CD4-positive, alpha-beta T cell (primary cell): ENCODE measurements at regions not wholly inside any gene's neighbourhood (a gene's known extent, or its start where the extent isn't known, plus 50 kb on each side); places are given as distances from the start of the nearest gene placed in this dataset.
"Not testable (repeated sequence)": the region's sequence is repeated elsewhere in the genome, so short reads cannot be mapped to it uniquely, and the experiment has no call there.

Experiments used
- ATAC-seq: fragments of 200-7000 bp; cut with Tn5 transposase; one replicate; pipeline ENCODE4 v1.10.0; 2022; ENCODE audit warnings: mild to moderate bottlenecking; ENCODE audit not compliant: poor library complexity
- CTCF ChIA-PET: fragments of 350-600 bp; sonication (Branson Sonifier 250); formaldehyde crosslinking; loops from one replicate; lab custom pipeline; 2021; ENCODE audit warnings: antibody characterized with exemption, inconsistent platforms; lab: Charles Lee
- POLR2A ChIA-PET: fragments of 350-600 bp; sonication (Branson Sonifier 250); formaldehyde crosslinking; loops from one replicate; lab custom pipeline; 2021; ENCODE audit warnings: antibody characterized with exemption, inconsistent platforms; lab: Charles Lee
- DNase-seq, 14 experiments: peaks; one replicate each; pipeline ENCODE4 v3.0.0-alpha.2; 2013 to 2020; ENCODE audit warnings: mixed read lengths in 2 of 14
- H3K27ac ChIP-seq, 2 donors: one replicate each; pipeline versions ENCODE4 v1.5.1 to v1.7.0; 2013; ENCODE audit warnings: low read length in 2 of 2, low read depth in 1 of 2, mild to moderate bottlenecking in 1 of 2
- H3K27me3 ChIP-seq, 2 experiments: 1 replicate in 1 of 2; 2 replicates in 1 of 2; pipeline versions ENCODE4 v1.6.1 to v1.7.0; 2013; ENCODE audit warnings: low read length in 2 of 2, control low read depth in 1 of 2, mild to moderate bottlenecking in 1 of 2, moderate library complexity in 1 of 2; ENCODE audit not compliant: insufficient read depth in 2 of 2, control insufficient read depth in 1 of 2
- H3K36me3 ChIP-seq: one replicate; pipeline ENCODE4 v1.6.1; 2013; ENCODE audit warnings: low read length, control low read depth; ENCODE audit not compliant: insufficient read depth
- H3K4me1 ChIP-seq: one replicate; pipeline ENCODE4 v1.6.1; 2013; ENCODE audit warnings: low read length, control low read depth; ENCODE audit not compliant: insufficient read depth
- H3K4me3 ChIP-seq: one replicate; pipeline ENCODE4 v1.5.1; 2013; ENCODE audit warnings: mild to moderate bottlenecking, low read length, moderate library complexity
- H3K9me3 ChIP-seq, 2 experiments: 1 replicate in 1 of 2; 2 replicates in 1 of 2; pipeline versions ENCODE4 v1.6.1 to v1.7.0; 2013; ENCODE audit warnings: low read length in 2 of 2, mild to moderate bottlenecking in 2 of 2, control low read depth in 1 of 2, moderate library complexity in 1 of 2; ENCODE audit not compliant: control insufficient read depth in 1 of 2, insufficient read depth in 1 of 2
- H3K27ac Mint-ChIP-seq: one replicate; pipeline ENCODE4 v1.8.0; 2020; ENCODE audit warnings: mixed read lengths
- H3K27me3 Mint-ChIP-seq: one replicate; pipeline ENCODE4 v1.8.0; 2021; ENCODE audit warnings: mixed read lengths
- H3K36me3 Mint-ChIP-seq: one replicate; pipeline ENCODE4 v1.8.0; 2021; ENCODE audit warnings: low read depth, mixed read lengths
- H3K4me1 Mint-ChIP-seq: one replicate; pipeline ENCODE4 v1.8.0; 2021; ENCODE audit warnings: low read depth, mixed read lengths
- H3K4me3 Mint-ChIP-seq: one replicate; pipeline ENCODE4 v1.8.0; 2020; ENCODE audit warnings: mild to moderate bottlenecking, mixed read lengths
- H3K9me3 Mint-ChIP-seq: one replicate; pipeline ENCODE4 v1.8.0; 2020; ENCODE audit warnings: mixed read lengths
- intact Hi-C, 2 experiments: fragments of 100-400 bp; cut with DNase I in 1 of 2; cut with micrococcal nuclease in 1 of 2; formaldehyde crosslinking; loops; one replicate each; pipeline versions ENCODE4 v1.15.1 to v1.9.0; 2023 to 2025; cut with DNase I, micrococcal nuclease
- TF ChIP-seq, protein P1 (sequence below): fragments of 200-600 bp; IDR thresholded peaks from one replicate; pipeline ENCODE4 v1.8.0; 2022; ENCODE audit warnings: antibody characterized with exemption, mild to moderate bottlenecking

DNA sequence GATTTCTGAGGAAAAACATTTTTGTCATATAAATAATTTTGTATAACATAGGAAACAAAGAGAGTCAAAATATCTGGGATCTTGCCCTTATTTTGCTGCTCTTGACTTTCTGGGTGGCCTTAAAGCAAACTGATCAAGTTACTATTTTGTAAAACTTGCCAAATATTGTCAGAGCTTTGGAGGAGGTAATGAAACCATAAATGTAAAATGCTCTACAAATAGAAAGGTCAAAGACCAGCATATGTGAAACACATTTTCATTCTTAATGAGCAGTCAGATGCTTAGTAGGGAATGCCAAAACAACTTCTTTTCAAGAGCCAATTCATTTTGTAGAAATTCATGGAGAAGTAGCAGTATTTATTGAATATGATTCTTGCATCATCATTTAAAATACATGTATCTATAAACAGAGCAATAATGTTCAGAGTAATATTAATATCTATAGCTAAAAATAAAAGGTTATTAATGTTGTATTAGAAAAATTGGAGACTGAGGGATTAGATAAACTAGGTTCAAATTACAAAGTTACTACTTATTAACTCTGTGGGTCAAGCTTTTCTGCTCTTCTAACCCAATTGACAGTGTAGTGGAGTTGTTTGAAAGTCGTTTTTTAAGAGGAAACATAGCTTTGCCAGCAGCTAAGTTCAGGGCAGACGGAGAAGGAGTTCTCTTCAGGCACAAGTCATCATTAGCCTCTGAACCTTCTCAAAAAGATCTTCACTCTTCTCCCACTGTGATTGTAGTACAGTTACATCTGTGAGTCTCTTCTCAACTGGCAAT lies 2053.1 kb downstream of the EFNA5 start:
- CTCF ChIA-PET, result no interaction called here
- H3K9me3 Mint-ChIP-seq, result peaks cover 3% of the 10 kb centered on the region

DNA sequence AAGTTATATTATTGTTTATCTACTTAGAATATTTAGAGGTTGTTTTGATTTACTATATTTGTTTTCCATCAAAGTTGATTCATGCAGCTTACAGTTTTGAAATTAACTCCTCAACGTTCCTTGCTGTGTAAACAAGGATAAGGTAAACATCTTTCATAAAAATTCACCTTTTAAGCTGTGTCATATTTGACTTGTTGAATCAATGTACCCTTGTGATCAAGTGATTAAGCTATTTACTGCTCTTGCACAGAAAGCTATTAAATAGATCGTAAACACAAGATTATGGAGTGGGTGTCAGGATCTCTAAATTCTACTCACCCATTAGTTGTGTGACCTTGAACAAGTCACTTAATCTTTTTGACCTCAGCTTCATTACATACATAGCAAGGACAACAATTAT lies 2054.0 kb upstream of the NUDT12 start:
- intact Hi-C loops, result no loop called here
- POLR2A ChIA-PET, result no interaction called here
- no peak overlapping the region for H3K4me3 Mint-ChIP-seq

More for the DNA sequence above, 2053.1 kb downstream of the EFNA5 start:
- H3K27me3 ChIP-seq, result no peaks in the 10 kb centered on the region
- H3K4me1 ChIP-seq, result no peaks in the 10 kb centered on the region
- H3K36me3 ChIP-seq, result no peaks in the 10 kb centered on the region
- TF ChIP-seq, protein P1, sequence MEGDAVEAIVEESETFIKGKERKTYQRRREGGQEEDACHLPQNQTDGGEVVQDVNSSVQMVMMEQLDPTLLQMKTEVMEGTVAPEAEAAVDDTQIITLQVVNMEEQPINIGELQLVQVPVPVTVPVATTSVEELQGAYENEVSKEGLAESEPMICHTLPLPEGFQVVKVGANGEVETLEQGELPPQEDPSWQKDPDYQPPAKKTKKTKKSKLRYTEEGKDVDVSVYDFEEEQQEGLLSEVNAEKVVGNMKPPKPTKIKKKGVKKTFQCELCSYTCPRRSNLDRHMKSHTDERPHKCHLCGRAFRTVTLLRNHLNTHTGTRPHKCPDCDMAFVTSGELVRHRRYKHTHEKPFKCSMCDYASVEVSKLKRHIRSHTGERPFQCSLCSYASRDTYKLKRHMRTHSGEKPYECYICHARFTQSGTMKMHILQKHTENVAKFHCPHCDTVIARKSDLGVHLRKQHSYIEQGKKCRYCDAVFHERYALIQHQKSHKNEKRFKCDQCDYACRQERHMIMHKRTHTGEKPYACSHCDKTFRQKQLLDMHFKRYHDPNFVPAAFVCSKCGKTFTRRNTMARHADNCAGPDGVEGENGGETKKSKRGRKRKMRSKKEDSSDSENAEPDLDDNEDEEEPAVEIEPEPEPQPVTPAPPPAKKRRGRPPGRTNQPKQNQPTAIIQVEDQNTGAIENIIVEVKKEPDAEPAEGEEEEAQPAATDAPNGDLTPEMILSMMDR, result no peak
- no peak for ATAC-seq
- DNase-seq, result no peak
- no peaks in the 10 kb centered on the region for H3K36me3 Mint-ChIP-seq
- no peak overlapping the region for H3K4me3 Mint-ChIP-seq
- intact Hi-C loops, result no loop called here
- H3K4me3 ChIP-seq, result no peak overlapping the region
- no peak overlapping the region for H3K27ac ChIP-seq
- H3K27ac Mint-ChIP-seq, result no peak overlapping the region
- H3K4me1 Mint-ChIP-seq, result no peaks in the 10 kb centered on the region
- no peaks in the 10 kb centered on the region for H3K27me3 Mint-ChIP-seq
- no peaks in the 10 kb centered on the region for H3K9me3 ChIP-seq
- POLR2A ChIA-PET, result no interaction called here

DNA sequence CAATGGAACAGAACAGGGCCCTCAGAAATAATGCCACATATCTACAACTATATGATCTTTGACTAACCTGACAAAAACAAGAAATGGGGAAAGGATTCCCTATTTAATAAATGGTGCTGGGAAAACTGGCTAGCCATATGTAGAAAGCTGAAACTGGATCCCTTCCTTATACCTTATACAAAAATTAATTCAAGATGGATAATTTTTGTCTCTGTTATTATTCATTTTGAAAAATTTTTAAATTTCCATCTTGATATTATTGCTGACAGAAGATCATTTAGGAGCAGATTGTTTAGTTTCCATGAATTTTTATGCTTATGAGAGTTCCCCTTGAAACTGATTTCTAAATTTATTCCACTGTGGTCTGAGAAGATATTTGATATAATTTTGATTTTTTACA lies 2039.8 kb upstream of the NUDT12 start:
- not testable (repeated sequence) for H3K4me3 Mint-ChIP-seq, H3K27me3 Mint-ChIP-seq, H3K36me3 Mint-ChIP-seq

More for the DNA sequence above, 2054.0 kb upstream of the NUDT12 start:
- Histone ChIP-seq H3K4me3 (no peak overlapping the region), H3K27ac (no peak overlapping the region), H3K9me3 (no peaks in the 10 kb centered on the region), H3K4me1 (no peaks in the 10 kb centered on the region), H3K36me3 (no peaks in the 10 kb centered on the region), H3K27me3 (no peaks in the 10 kb centered on the region)
- H3K36me3 Mint-ChIP-seq, result no peaks in the 10 kb centered on the region
- H3K4me1 Mint-ChIP-seq, result no peaks in the 10 kb centered on the region
- CTCF ChIA-PET, result no interaction called here
- no peak overlapping the region for H3K27ac Mint-ChIP-seq
- TF ChIP-seq, protein P1, result no peak
- no peak for ATAC-seq
- no peaks in the 10 kb centered on the region for H3K27me3 Mint-ChIP-seq
- DNase-seq, result no peak
- H3K9me3 Mint-ChIP-seq, result peaks cover 3% of the 10 kb centered on the region

More for the DNA sequence above, 2039.8 kb upstream of the NUDT12 start:
- ATAC-seq, DNase-seq, CTCF ChIA-PET, intact Hi-C loops, H3K36me3 ChIP-seq, H3K4me3 ChIP-seq, H3K4me1 ChIP-seq, H3K27ac Mint-ChIP-seq, H3K9me3 ChIP-seq, H3K4me1 Mint-ChIP-seq, H3K27ac ChIP-seq, H3K27me3 ChIP-seq, POLR2A ChIA-PET: not testable (repeated sequence)
- peaks cover 16% of the 10 kb centered on the region for H3K9me3 Mint-ChIP-seq
